HUES64 (cell line): ENCODE measurements at regions not wholly inside any gene's neighbourhood (a gene's known extent, or its start where the extent isn't known, plus 50 kb on each side); places are given as distances from the start of the nearest gene placed in this dataset.

Experiments
- H3K27ac ChIP-seq: 2 replicates; pipeline ENCODE4 v1.7.0; 2013; ENCODE audit warnings: low read depth, low read length, inconsistent platforms
- H3K27me3 ChIP-seq: 2 replicates; pipeline ENCODE4 v1.6.1; 2013; ENCODE audit warnings: mild to moderate bottlenecking, low read length; ENCODE audit not compliant: insufficient read depth
- H3K36me3 ChIP-seq: 2 replicates; pipeline ENCODE4 v1.6.1; 2013; ENCODE audit warnings: mild to moderate bottlenecking, low read length; ENCODE audit not compliant: insufficient read depth
- H3K4me1 ChIP-seq: 2 replicates; pipeline ENCODE4 v1.6.1; 2013; ENCODE audit warnings: mild to moderate bottlenecking, low read length, moderate library complexity; ENCODE audit not compliant: insufficient read depth
- H3K4me3 ChIP-seq: 2 replicates; pipeline ENCODE4 v1.5.1; 2013; ENCODE audit warnings: mild to moderate bottlenecking, low read length, moderate library complexity
- H3K9ac ChIP-seq: 2 replicates; pipeline ENCODE4 v1.6.1; 2013; ENCODE audit warnings: mild to moderate bottlenecking, low read depth, low read length
- H3K9me3 ChIP-seq: 2 replicates; pipeline ENCODE4 v1.6.1; 2013; ENCODE audit warnings: low read depth, low read length; ENCODE audit not compliant: insufficient read depth
- WGBS: fragments of 150-250, 120-280 bp; methylation state at CpG from one replicate; pipeline ENCODE4 v1.1.7; 2013; ENCODE audit warnings: missing lambda C conversion rate; 5-methylcytosine and 5-hydroxymethylcytosine counted together

GRCh38 chr10:108812296-108812695 lies 1111.0 kb downstream of the XPNPEP1 start:
- Histone ChIP-seq H3K36me3 (no peaks in the 10 kb centered on the region), H3K9ac (no peak overlapping the region), H3K4me1 (no peaks in the 10 kb centered on the region), H3K27me3 (no peaks in the 10 kb centered on the region), H3K9me3 (peaks cover 64% of the 10 kb centered on the region), H3K4me3 (no peak overlapping the region), H3K27ac (no peak overlapping the region)
- WGBS = no CpG with 5 or more reads among the region's 1 CpG

- Histone ChIP-seq H3K4me3 (no peak overlapping the region), H3K27me3 (no peaks in the 10 kb centered on the region), H3K27ac (no peak overlapping the region), H3K9me3 (peaks cover 63% of the 10 kb centered on the region), H3K9ac (no peak overlapping the region), H3K4me1 (no peaks in the 10 kb centered on the region), H3K36me3 (no peaks in the 10 kb centered on the region)
- WGBS = 58% methylated on average over 2 of the region's 2 CpGs
Observed at GRCh38 chr10:108808228-108808627, 1115.1 kb downstream of the XPNPEP1 start.

GRCh38 chr10:108801775-108802517 lies 1121.4 kb downstream of the XPNPEP1 start:
- Histone ChIP-seq H3K27me3 (no peaks in the 10 kb centered on the region), H3K36me3 (no peaks in the 10 kb centered on the region), H3K27ac (no peak overlapping the region), H3K4me1 (no peaks in the 10 kb centered on the region), H3K9ac (no peak overlapping the region), H3K4me3 (no peak overlapping the region), H3K9me3 (peaks cover 66% of the 10 kb centered on the region)

- Histone ChIP-seq H3K27ac (no peak overlapping the region), H3K4me3 (no peak overlapping the region), H3K4me1 (no peaks in the 10 kb centered on the region), H3K27me3 (no peaks in the 10 kb centered on the region), H3K9me3 (peaks cover 62% of the 10 kb centered on the region), H3K36me3 (no peaks in the 10 kb centered on the region), H3K9ac (no peak overlapping the region)
- WGBS = no CpG with 5 or more reads among the region's 2 CpGs
Observed at GRCh38 chr10:108801220-108801619, 1122.1 kb downstream of the XPNPEP1 start.

- no peak overlapping the region for H3K27ac ChIP-seq
- no peaks in the 10 kb centered on the region for H3K27me3 ChIP-seq
- WGBS = 82% methylated on average over 1 of the region's 1 CpG
- H3K4me3 ChIP-seq = no peak overlapping the region
- H3K9me3 ChIP-seq = peaks cover 37% of the 10 kb centered on the region
- H3K9ac ChIP-seq = no peak overlapping the region
- H3K4me1 ChIP-seq = no peaks in the 10 kb centered on the region
- no peaks in the 10 kb centered on the region for H3K36me3 ChIP-seq
Observed at GRCh38 chr10:108797573-108797972, 1125.7 kb downstream of the XPNPEP1 start.

- Histone ChIP-seq H3K9me3 (peaks cover 40% of the 10 kb centered on the region), H3K27me3 (no peaks in the 10 kb centered on the region), H3K9ac (no peak overlapping the region), H3K27ac (no peak overlapping the region), H3K4me1 (no peaks in the 10 kb centered on the region), H3K36me3 (no peaks in the 10 kb centered on the region), H3K4me3 (no peak overlapping the region)
- no CpG with 5 or more reads among the region's 1 CpG for WGBS
Observed at GRCh38 chr10:108791794-108792474, 1131.4 kb downstream of the XPNPEP1 start.

GRCh38 chr10:108791030-108791429 lies 1132.3 kb downstream of the XPNPEP1 start:
- 97% methylated on average over 3 of the region's 4 CpGs for WGBS
- Histone ChIP-seq H3K4me3 (no peak overlapping the region), H3K36me3 (no peaks in the 10 kb centered on the region)

GRCh38 chr10:108789919-108790318 lies 1133.4 kb downstream of the XPNPEP1 start:
- no peaks in the 10 kb centered on the region for H3K4me1 ChIP-seq
- peaks cover 59% of the 10 kb centered on the region for H3K9me3 ChIP-seq
- no peaks in the 10 kb centered on the region for H3K27me3 ChIP-seq
- no peaks in the 10 kb centered on the region for H3K36me3 ChIP-seq
- no peak overlapping the region for H3K9ac ChIP-seq
- no peak overlapping the region for H3K4me3 ChIP-seq
- H3K27ac ChIP-seq = no peak overlapping the region
- 67% methylated on average over 1 of the region's 1 CpG for WGBS

More at GRCh38 chr10:108791030-108791429, 1132.3 kb downstream of the XPNPEP1 start:
- H3K27me3 ChIP-seq = no peaks in the 10 kb centered on the region
- no peaks in the 10 kb centered on the region for H3K4me1 ChIP-seq
- no peak overlapping the region for H3K27ac ChIP-seq
- H3K9ac ChIP-seq = no peak overlapping the region
- H3K9me3 ChIP-seq = peaks cover 48% of the 10 kb centered on the region

- 80% methylated on average over 1 of the region's 2 CpGs for WGBS
- Histone ChIP-seq H3K36me3 (no peaks in the 10 kb centered on the region), H3K27ac (no peak overlapping the region), H3K9me3 (peaks cover 64% of the 10 kb centered on the region), H3K4me3 (no peak overlapping the region), H3K4me1 (no peaks in the 10 kb centered on the region), H3K9ac (no peak overlapping the region), H3K27me3 (no peaks in the 10 kb centered on the region)
Observed at GRCh38 chr10:108789336-108789735, 1134.0 kb downstream of the XPNPEP1 start.

GRCh38 chr10:108788891-108789290 lies 1134.4 kb downstream of the XPNPEP1 start:
- no CpG with 5 or more reads among the region's 1 CpG for WGBS
- no peak overlapping the region for H3K9ac ChIP-seq
- no peak overlapping the region for H3K4me3 ChIP-seq
- H3K27ac ChIP-seq = no peak overlapping the region
- no peaks in the 10 kb centered on the region for H3K36me3 ChIP-seq
- peaks cover 68% of the 10 kb centered on the region for H3K9me3 ChIP-seq
- H3K4me1 ChIP-seq = no peaks in the 10 kb centered on the region
- no peaks in the 10 kb centered on the region for H3K27me3 ChIP-seq

- no peaks in the 10 kb centered on the region for H3K27me3 ChIP-seq
- no peak overlapping the region for H3K4me3 ChIP-seq
- no CpG with 5 or more reads among the region's 1 CpG for WGBS
- H3K9me3 ChIP-seq = peaks cover 78% of the 10 kb centered on the region
- no peaks in the 10 kb centered on the region for H3K36me3 ChIP-seq
- no peaks in the 10 kb centered on the region for H3K4me1 ChIP-seq
- H3K9ac ChIP-seq = no peak overlapping the region
- H3K27ac ChIP-seq = no peak overlapping the region
Observed at GRCh38 chr10:108787932-108788331, 1135.4 kb downstream of the XPNPEP1 start.
